LNCAP (cell line): ENCODE measurements at regions not wholly inside any gene's neighbourhood (a gene's known extent, or its start where the extent isn't known, plus 50 kb on each side); places are given as distances from the start of the nearest gene placed in this dataset.

Experiments
- TF ChIP-seq, protein P1 (sequence below): fragments of 450-650 bp; IDR thresholded peaks from 2 replicates; pipeline ENCODE4 v1.5.1; 2017; ENCODE audit warnings: mild to moderate bottlenecking

DNA sequence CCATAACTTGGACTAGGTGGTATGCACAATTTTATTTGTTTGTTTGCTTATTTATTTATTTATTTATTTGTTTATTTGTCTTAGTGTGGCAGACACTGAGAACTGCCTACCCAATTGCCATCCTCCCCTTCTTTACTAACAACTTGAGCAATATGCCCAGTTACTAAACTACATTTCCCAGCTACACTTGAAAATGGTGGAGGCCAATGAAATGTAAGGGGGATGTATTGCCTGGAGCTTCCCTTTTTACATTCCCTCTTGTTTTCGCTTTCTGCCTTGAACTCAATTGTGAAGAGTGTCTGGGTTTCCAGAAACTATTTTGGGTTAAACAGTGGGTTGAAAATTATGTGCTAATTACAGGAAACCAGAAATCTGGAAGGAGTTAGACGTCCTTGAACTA is 152.7 kb upstream of the FKBP1C start:
- TF ChIP-seq, protein P1, sequence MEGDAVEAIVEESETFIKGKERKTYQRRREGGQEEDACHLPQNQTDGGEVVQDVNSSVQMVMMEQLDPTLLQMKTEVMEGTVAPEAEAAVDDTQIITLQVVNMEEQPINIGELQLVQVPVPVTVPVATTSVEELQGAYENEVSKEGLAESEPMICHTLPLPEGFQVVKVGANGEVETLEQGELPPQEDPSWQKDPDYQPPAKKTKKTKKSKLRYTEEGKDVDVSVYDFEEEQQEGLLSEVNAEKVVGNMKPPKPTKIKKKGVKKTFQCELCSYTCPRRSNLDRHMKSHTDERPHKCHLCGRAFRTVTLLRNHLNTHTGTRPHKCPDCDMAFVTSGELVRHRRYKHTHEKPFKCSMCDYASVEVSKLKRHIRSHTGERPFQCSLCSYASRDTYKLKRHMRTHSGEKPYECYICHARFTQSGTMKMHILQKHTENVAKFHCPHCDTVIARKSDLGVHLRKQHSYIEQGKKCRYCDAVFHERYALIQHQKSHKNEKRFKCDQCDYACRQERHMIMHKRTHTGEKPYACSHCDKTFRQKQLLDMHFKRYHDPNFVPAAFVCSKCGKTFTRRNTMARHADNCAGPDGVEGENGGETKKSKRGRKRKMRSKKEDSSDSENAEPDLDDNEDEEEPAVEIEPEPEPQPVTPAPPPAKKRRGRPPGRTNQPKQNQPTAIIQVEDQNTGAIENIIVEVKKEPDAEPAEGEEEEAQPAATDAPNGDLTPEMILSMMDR: no peak

DNA sequence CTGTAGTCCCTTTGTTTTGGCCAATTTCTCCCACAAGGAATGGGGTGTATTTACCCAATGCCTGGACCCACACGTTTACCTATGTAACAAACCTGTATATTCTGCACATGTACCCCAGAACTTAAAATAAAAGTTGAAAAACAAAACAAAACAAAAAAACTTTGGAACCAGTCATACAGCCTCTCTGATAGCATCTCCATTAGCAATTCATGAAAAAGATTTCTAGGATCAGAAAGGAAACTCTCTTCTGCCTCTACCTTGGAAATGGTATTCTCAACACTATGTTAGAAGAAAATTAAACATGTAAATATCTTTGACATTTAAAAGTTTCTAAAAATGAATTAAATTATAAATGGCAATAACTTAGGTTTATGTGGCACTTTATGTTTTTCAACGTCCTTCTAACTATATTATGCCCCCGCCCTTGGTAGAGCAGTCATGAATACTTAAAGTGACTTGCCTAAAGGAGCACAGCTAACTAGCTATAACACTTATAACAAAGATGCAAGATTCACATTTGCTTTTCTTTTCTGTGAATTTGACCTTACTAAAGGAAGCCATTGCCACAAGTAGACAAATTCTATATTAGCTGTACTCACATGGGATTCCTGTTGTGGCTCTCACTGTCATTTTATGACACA is 147.5 kb upstream of the FKBP1C start:
- TF ChIP-seq, protein P1: no peak

DNA sequence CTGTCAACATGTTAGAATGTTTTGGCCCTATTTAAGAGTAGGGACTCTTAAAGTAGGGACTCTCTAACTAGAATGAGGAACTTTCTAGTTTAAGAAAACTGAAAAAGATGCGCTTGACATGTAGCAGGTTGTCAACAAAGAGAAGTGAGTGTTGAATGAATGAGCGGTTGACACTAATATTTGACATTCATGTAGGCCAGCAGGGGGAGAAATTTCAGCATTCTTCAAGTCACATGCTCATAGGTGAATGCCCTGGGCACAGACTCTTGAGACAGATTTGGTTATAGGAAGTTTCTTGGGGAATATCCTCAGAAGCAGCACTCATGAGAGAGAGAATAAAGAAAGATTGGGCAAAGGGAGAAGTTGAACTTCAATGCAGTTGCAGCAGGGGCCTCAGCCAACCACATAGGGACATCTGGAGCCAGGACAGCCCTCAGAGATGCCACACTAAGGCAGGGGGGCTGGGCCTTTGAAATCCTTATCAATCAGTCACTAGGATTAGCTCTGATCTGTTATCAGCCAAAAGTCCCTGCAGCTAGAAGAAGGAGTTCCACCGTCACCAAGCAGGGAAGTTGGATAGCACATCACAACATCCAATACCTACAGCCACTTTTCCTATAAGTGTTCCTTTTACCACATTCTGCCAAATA is 145.1 kb upstream of the FKBP1C start:
- TF ChIP-seq, protein P1: peak; percentile 35; the same call in 1 of the 2 replicates

DNA sequence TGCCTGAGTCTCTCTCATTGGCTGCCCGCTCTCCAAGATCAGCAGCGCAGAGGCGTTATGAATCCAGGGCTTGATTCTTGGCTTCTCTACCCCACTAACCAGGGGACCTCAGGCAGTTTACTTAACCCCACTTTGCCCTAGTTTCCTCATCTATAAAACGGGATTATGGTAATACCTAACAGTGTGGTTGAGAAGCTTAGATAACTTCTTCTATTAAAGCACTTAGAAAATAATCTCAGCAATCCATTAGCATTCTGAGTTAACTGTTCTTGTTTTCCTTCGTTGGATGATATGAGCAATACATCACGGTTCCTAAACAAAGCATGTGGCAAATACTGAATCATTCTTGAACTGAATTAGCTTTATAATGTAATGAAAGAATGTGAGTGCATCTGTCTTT is 116.3 kb upstream of the FKBP1C start:
- TF ChIP-seq, protein P1: no peak

DNA sequence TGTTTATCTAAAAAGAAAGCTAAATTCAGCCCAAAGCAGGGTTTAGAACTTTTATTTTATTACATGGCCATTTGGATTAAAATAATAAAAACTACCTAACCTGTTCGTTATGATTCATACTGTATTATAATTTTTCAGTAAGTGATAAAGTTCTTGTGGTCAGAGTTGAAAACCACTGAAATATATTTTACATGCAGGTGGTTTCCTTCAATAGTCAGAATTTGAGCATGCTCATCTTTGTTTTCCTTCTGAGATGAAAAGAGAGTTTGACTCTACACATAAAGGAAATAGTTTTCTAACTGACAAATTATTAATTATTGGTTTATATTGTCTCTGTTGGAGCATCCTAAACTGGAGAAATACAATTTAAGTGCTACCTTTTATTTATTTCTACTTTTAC is 114.0 kb upstream of the FKBP1C start:
- TF ChIP-seq, protein P1: no peak

DNA sequence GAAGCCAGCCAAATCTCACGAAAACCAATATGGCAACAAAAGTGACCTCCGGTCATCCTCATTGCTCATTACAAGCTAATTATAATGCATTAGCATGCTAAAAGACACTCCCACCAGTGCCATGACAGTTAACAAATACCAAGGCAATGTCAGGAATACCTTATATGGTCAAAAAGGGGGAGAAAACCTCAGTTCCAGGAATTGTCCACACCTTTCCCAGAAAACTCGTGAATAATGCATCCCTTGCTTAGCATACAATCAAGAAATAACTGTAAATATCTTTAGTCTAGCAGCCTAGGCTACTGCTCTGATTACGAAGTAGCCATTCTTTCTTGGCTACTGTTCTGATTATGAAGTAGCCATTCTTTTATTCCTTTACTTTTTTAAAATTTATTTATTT is 112.5 kb upstream of the FKBP1C start:
- TF ChIP-seq, protein P1: no peak

GRCh38 chr6:63099772-63100459 is 111.4 kb upstream of the FKBP1C start:
- TF ChIP-seq, protein P1: no peak
